ENCODE measurements at regions not wholly inside any gene's neighbourhood (a gene's known extent, or its start where the extent isn't known, plus 50 kb on each side); places are given as distances from the start of the nearest gene placed in this dataset.

DNA sequence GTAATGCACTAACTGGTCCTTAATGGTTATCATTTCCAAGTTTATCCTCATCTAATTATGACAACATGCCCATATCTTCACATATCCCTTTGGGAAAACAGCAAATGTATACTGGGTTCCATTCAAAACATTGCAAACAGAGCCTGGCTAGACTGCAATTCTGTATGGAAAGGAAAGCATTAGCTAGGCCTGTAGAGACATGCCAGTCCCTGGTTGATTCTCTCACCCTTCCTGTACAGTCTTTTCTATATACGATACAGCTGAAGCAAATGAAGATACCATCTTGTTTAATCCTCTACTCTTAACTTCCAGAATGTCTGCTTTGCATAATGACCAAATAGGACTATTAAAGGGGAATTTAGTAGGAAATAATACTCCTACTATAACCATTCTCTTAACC, 294.4 kb upstream of the MC4R start:
- DNase-seq: no peak

DNA sequence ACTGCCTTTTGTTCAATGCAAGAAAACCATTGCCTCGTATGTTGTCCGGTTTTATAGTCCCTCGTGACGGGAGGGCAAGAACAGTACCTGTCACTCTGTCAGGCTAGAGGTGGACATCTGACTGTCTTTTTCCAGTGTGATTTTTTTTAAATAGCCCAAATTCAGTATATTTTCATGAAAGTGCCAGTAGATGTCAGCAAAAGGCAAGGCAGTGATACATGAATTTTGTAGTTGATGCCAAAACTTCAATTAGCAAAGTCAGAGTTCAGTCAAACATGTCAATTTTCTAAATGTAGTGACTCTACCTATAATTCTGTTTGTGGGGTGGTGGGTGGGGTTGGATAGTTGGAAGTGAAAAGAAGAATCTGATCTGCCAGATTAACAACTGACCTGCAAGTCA, 296.0 kb upstream of the MC4R start:
- peak; percentile 50 for DNase-seq

DNA sequence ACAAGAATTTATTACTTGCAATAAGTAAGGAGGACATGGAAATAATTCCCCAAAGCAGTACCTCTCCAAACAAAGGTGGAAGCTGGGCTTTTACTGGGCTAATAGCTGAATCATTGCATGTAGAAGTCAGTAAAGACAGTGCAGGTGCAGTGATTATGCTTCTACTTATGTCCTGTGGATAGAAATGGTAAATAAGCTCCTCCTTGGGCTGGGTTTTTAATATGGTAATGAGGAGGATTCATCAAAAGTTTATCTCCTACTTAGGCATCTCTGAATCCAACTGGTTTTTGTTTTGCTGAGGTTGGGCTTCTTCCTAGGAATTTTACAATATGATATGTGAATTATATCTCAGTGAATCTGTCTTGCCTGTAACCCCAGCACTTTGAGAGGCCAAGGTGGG, 297.4 kb upstream of the MC4R start:
- DNase-seq: no peak

DNA sequence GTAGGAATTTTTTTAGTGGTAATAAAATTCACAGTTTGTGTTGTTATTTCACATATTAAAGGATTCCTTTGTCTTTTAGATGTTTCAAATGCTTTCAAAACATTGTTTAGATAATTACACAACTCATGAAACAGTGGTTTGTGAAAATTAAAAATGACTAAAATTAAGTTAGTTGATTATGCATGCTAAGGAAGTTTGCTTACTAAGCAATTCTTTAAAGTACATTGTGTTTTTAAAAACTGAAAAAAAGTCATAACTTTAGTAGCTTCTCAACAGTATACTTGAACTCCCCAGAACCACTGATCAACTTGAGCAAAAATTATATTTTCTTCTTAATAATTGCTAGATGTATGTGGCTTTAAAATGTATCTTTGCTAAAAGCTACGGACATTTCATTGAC, 298.4 kb upstream of the MC4R start:
- DNase-seq: no peak

DNA sequence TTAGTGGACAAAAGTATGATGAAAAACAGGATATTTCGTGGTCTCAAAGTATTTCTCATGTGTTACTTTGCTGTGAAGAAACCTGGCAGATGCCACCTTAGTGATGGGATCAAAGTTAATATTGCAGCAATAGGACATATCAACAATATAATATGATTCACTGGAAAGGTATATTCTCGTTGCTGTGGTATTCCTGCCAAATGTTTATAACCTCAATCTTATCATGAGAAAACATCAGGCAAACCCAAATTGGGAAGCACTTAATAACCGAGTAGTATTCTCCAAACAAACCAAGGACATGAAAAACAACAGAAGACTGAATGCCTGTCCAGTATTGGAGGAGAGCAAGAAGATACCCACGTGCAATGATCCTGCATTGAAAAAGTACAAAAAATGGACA, 302.6 kb upstream of the MC4R start:
- DNase-seq: no peak

DNA sequence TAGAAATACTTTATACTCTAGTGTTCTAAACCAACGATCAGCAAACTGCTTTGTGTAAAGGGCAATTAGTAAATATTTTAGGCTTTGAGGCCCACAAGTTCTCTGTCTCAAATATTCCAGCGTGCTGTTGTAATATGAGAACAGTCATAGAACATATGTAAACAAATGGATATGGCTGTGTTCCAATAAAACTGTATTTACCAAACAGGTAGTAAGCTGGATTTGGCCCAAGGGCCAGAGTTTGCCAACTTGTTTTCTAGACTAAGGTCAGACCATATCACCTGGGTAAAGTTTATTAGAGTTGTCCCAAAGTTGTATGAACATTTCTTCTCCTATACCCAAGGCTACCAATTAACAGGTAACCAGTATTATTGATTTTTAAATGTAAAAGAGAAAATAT, 303.2 kb upstream of the MC4R start:
- no peak for DNase-seq

DNA sequence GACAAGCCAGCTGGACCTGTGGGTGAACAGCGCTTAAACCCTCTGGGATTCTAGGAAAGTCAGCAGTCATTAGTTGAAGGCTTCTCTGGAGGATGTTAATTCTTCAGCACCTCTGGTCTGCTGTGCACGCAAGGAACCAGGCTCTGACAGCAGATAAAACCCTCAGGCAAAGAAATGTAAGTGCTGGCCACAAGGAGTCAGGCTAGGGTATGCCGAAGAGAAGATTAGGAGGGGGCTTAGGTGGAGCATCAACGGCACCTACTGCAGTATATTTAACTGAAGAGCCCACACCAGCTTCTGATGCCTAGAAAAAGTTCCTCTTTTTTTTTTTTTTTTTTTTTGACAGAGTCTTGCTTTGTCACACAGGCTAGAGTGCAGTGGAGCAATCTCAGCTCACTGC, 304.2 kb upstream of the MC4R start:
- DNase-seq: peak; percentile 73

DNA sequence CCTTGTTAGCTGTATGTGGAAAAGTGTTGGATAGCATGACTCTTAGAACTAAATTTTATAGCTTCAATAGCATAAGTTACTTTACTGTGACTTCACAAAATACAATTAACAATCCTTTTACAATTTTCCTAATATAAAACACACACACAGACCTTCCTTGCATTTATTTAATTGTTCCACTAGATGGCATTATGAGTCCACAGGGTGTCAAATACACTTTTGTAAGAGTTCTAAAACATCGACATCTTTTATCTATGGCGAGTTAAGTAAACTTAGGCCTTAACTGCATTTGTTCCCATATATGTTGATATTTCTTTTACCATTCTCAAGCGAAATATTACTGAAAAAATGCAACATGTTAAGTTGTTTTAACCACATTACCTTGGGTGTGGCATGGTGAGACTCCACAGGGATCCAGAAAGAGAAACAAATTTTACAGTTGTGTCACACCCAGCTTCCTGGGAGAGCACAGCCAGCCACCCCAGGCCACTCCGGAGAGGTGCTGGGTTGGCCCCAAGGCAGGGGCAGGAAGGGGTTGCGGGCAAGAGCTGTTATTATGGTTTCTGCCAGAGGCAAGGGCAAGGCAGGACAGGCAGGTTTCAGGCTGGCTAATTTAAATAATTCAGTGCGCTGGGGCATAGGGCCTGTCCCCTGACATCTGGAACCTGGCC, 312.4 kb upstream of the MC4R start:
- DNase-seq: peak; percentile 72

DNA sequence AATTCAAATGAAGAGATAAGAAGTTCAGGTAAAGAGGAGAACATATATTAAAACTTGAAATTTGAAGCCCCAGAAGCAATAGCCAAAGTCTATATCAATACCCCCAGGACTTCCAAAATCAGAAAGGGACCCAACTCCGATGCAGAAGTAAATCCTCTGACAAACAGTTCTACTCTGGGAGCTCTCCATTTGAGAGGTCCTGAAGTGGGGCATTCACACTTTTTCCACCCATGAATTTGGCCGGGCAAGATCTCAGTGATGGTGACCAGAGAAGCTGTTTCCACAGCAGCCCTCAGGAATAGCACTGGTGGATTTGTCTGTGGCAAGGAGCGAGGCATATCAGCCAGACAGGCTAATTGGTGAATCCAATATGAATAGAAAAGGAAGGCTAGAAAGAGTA, 313.6 kb upstream of the MC4R start:
- DNase-seq: no peak

DNA sequence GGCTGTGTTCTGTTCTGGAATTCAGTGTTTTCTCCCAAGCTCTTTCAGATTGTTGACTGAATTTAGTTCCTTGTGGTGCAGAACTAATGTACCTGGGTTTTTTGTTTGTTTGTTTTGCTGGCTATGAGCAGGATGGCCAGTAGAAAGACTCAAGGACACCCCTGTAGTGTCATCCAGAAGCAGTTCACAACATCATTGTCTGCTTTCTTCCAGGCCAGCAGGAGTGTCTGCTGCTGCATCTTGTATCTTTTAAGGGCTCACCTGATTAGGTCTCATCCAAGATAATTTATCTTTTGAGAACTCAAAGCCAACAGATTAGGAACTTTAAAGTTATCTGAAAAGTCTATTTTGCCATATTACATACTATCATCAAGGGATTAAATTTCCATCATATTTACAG, 318.5 kb upstream of the MC4R start:
- no peak for DNase-seq

DNA sequence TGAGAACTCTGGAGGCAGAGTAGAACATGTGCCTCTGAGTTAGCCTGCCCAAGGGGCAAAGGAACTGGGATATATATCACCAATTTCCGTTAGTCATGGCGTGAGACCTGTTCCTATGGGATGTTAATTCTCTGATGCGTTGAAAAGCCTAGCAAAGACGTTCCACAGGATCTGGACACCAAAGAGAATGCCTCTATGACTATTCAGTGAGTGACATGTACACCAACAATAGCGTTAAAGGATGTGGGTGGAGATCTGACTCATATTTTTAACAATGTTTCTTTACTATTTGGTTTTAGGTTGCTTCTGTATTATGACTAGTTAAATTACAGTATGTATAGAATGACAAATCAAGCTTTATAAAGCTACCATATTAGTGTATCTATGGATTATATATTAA, 320.9 kb upstream of the MC4R start:
- DNase-seq: no peak

DNA sequence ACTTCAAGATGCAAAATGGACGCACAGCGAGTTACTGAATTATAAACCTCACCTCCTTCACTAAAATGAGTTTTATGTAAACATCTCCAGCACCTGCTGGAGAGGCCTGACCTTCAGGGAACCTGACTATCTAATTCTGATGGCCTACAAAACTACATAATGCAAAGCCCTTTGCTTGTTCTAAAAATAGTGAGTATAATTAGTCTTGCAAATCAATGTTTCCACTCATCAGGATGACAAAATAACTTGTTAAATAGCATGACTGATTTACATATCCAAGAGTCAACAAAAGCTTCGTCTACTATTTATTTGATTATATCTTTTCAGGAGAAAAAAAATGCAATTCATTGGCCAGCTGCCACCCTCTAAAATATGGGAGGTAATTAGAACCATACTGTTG, 326.3 kb upstream of the MC4R start:
- DNase-seq: no peak

DNA sequence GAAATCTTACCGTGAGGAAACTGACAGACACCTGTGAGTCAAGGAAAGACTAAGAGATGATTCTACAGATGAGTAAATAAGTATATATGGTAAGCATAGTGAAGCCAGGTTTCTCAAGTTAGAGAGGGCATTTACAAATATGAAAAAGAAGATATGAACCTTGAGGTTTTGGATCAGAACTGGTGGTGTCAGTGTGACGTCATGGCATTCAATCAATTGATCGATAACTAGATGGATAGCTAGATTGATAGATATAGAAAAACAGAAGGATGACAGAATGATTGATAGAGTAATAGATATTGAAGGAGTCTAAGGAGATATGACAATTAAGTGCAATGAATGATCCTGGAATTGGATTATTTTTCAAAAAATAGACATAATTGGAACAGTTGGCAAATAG, 350.2 kb upstream of the MC4R start:
- no peak for DNase-seq

DNA sequence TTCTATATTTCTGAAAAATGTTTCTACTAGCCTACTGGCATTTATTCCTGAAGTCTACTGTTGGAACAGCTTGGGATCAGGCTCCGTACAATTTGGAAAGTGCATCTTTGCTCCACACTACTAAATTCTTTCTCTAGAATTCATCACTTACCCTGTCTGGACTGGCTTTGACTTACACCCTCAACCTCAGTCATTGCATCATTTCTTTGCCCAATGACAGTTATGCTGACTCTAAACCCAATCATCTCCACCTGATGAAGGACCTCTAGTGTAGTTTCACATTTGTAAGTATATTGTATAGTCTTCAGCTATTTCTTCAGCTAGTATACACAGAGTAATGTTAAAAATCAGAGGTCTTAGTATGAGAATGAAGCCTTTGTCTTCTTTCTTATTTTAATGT, 359.6 kb upstream of the MC4R start:
- DNase-seq: peak; percentile 84

DNA sequence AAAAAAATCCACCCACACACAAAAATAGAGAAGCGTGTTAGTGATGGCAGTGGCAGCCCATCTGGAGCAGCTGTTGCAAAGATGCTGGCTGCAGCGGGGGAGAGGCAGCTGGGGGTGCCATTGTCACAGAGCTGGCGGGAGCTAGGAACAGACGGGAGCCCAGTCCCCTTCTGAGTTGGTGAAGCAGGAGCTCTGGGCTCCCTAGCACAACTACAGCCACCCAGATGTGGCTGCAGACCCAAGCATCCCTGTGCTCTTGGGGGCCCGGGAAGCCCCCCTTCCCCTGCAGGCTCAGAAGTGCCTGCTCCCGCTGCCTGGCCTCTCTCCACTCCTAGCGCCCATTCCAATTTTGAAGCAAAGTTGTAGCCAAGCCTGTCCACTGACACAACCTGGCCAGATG, 366.6 kb upstream of the MC4R start:
- DNase-seq: no peak

DNA sequence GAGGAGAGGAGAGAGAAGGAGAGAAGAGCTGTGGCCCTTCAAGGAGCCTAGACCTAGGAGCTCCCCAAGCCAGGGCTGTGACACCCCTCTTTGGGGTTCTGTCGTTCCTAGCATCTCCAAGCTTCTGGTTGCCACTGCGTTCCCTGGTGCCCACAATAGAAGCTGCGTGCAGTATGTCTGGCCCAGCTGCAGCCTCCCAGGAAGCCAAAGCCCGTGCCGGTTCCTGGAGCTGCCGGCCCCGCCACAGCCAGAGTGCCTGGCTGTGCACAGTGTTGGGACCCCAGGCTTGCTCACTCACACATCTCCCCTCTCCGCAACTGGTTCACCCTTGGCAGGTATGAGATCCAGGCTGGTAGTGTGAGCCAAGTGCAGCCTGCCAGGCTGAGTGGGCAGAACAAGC, 367.7 kb upstream of the MC4R start:
- DNase-seq: no peak

DNA sequence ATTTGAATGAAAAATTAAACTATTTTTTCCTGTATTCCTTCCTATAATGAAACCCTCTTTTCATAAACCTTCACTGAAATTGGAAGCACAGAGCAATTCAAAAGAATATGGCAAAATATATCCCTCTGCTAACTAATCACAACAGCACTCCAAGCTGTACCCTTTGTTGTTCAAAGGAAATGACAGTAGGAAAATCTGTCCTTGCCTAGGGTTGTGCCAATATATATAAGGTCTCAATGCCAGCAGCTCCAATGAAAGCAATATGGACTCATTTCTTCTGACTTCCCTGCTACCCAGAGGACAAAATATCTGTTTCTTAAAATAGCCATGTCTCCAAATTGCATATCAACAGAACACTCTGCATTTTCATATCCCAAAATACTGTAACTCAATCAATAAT, 373.9 kb upstream of the MC4R start:
- DNase-seq: no peak

DNA sequence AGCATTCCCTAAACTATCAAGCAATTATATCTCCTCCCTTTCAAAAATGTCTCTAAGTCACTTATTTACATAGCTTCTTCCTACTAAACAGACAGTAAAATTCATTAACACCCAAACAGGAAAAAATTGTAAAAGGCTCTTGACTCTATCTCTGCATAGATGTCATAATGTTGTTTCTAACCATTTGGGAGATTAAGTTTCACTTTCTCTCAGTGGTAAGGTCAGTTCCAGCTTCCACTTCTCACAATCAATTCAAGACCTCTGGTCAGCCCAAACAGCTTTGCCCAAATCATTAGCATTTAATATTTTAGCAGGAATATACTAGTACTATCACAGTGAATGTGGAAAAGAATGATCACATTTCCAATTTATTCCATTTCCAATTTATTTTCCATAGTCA, 374.3 kb upstream of the MC4R start:
- peak; percentile 79 for DNase-seq

DNA sequence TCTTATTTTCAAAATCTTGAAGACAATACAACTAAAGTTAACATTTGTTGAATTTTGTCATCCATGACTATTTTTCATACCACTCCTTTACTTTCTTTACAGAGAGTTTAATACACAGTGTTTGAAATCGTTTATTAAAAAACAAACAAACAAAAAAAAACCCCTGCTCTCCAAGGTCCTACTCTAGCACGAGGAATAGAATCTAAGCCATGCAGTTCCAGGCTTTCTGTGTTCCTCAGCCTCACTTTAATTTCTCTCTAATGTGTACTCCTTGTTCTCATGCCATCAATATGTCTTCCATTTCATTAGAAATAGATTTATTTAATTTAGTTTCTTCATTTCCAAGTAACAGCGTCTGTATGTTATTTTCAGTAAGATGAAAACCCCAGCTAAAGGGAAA, 381.2 kb upstream of the MC4R start:
- DNase-seq: peak; percentile 24

DNA sequence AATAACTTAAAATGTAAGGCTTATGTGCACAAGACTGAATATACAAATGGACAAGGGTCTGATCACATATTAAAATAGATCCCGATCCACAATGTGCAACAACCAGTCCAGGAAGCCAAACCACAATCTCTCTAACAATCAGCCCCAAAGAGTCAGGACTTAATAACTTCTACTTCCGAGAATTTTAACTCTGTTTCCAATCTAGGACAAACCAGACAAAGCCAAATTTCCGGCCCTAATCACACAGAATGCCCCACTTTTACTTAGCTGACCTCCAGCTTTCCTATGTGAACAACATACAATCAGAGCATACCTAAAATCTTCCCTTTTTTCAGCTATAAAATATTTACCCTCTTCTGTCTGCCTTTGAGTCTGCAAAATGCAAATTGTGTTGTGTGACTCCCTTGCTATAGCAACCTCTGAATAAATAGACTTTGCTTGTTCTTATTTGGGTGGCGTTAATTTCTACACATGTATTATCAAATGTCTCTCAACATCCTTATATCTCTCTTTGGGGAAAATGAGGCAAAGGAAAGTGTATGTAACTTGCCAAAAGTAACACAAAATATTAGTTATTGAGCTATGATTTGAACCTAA, 381.9 kb upstream of the MC4R start:
- no peak for DNase-seq

DNA sequence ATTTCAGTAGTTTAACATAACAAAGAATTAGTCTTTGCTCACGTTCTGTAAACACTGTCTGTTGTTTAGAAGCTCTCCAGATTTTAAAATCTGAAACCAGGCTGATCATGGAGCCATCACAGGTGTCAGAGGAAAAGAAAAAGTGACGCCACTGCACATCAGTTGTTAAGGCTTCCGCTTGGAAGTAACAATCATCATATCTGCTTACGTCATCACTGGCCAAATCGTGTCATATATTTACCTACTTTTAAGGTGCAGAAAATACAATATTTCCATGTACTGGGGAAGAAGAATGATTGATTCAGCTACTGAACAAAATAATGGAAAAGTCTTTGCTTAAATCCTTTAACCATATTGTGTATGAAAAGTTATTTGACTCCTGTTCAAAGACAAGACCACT, 382.6 kb upstream of the MC4R start:
- DNase-seq: no peak

DNA sequence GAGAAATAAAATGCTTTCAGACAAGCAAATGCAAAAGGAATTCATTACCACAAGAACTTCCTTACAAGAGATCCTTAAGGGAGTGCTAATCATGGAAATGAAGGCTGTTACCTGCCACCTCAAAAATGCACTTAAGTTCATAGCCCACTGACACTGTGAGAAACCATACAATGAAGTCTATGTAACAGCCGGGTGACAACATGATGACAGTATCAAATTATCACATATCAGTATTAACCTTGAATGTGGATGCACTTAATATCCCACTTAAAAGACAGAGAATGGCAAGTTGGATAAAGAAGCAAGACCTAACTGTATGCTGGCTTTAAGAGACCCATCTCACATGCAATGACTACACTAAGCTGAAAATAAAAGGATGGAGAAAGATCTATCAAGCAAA, 403.4 kb upstream of the MC4R start:
- DNase-seq: no peak

DNA sequence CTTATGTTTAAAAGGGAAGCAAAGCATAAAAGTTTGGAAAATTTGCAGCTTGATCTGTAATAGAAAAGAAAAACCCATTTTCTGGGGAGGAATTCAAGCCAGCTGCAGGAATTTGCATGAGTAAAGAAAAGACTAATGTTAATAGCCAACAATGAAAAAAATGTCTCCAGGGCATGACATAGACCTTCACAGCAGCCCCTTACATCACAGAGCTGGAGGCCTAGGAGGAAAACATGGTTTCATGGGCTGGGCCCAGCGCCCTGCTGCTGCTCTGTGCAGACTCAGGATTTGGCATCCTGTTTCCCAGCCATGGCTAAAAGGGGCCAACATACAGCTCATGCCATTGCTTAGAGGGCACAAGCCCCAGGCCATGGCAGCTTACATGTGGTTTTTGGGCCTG, 411.6 kb upstream of the MC4R start:
- DNase-seq: no peak

DNA sequence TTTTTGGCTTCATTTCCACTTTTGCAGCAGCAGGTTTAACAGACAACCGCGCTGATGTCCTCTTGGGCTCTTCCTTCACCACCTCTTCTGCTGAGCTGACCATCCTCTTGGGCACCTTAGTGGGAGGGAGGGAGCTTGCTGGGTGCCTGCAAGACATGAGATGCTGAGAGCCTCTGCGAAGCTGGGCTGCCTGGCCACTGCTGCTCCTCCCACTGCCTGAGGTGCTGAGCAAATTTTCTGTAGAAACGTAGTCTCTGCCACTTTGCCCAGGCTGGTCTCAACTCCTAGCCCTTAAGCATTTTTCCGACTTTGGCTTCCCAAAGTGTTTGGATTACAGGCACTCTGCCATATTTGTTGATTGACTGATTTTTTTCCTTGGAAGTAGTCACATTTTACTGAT, 422.2 kb upstream of the MC4R start:
- no peak for DNase-seq

DNA sequence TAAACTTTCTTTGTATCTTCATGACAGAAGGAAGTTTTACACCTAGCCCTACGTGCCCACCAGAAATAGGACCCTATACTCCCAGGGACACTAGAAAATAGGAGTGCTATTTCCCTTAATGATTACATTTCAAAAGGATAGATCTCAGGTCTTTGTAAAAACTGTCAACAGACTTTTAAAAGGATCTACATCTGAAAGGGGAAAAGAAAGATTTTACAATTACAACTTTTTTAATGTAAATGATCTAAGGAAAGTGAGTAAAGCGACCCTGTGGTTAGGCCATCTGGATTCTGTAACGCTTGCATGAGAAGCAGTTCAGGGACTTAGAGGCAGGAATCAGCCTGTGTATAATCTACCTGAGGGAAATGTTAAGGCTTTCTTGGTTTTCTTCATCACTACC, 431.8 kb upstream of the MC4R start:
- DNase-seq: no peak

DNA sequence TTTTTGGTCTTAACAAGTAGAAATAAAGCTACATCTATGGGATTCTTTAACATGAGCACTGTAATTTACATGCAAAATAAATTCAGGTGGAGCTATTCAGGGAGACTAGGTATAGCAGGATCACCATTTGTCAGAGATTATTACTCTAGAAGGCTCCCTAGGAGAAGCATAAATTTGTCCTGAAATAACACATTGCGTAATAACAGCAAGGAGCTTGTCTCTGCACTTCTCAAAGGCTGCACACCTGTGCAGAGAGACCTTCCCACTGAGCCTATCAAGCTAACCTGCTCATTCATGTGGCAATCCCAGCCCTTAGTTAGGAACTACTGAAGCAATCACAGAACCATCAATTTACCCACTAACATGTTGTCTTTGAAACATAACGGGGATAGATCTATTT, 437.4 kb upstream of the MC4R start:
- DNase-seq: no peak
